ENCODE measurements at regions not wholly inside any gene's neighbourhood (a gene's known extent, or its start where the extent isn't known, plus 50 kb on each side); places are given as distances from the start of the nearest gene placed in this dataset.

GRCh38 chr5:106610041-106610440, 1060.7 kb downstream of the EFNA5 start:
- no peak overlapping the region for H3K4me2 ChIP-seq (replicated peaks; ENCODE audit: low read depth, low read length, poor library complexity, severe bottlenecking)
- no peaks in the 10 kb centered on the region for H3K9me3 ChIP-seq (ENCODE audit: control extremely low read depth in 1 of 3, control insufficient read depth in 2 of 3, insufficient read depth in 1 of 3, low read length in 2 of 3)
- ATAC-seq (ENCODE audit: low read depth) (no peak), DNase-seq (no peak)
- H3K9ac ChIP-seq (ENCODE audit: low read length) = no peak overlapping the region
- CTCF ChIA-PET = no interaction called here
- Mint-ChIP-seq H3K4me3 (no peak overlapping the region), H3K27ac (no peak overlapping the region), H3K4me1 (no peaks in the 10 kb centered on the region), H3K27me3 (no peaks in the 10 kb centered on the region), H3K9me3 (ENCODE audit: insufficient read depth) (no peaks in the 10 kb centered on the region)
- H3K4me3 ChIP-seq (ENCODE audit: control extremely low read depth in 1 of 5, extremely low read depth in 1 of 5, insufficient read depth in 1 of 5, low read depth in 2 of 5, low read length in 4 of 5) = no peak overlapping the region
- H2AFZ ChIP-seq (ENCODE audit: insufficient read depth, low read depth, low read length, poor library complexity, severe bottlenecking) = no peak overlapping the region
- H3K27me3 ChIP-seq (replicated peaks in 1 of 4; ENCODE audit: control extremely low read depth in 1 of 4, control insufficient read depth in 3 of 4, insufficient read depth in 4 of 4, low read length in 3 of 4) = no peaks in the 10 kb centered on the region
- WGBS (ENCODE audit: insufficient coverage) = no CpG with 5 or more reads among the region's 3 CpGs
- no peaks in the 10 kb centered on the region for H3K4me1 ChIP-seq (ENCODE audit: control insufficient read depth in 2 of 2, insufficient read depth in 2 of 2, low read length in 2 of 2)
- H4K20me1 ChIP-seq (ENCODE audit: control insufficient read depth, insufficient read depth, low read length, poor library complexity, severe bottlenecking) = no peaks in the 10 kb centered on the region
- H3K36me3 ChIP-seq (replicated peaks in 1 of 2; ENCODE audit: control extremely low read depth in 1 of 2, control insufficient read depth in 1 of 2, extremely low read depth in 1 of 2, insufficient read depth in 2 of 2, low read length in 1 of 2) = no peaks in the 10 kb centered on the region
- intact Hi-C loops (cut with micrococcal nuclease) = no loop called here
- H3K27ac ChIP-seq (ENCODE audit: low read length in 2 of 2) = no peak overlapping the region
- no peaks in the 10 kb centered on the region for H3K79me2 ChIP-seq (ENCODE audit: control insufficient read depth, insufficient read depth, low read length)
- TF ChIP-seq CTCF (IDR thresholded peaks at IDR 0.05) (no peak), EZH2 (IDR thresholded peaks at IDR 0.05; ENCODE audit: borderline replicate concordance, insufficient read depth, low read depth, low read length, poor library complexity, severe bottlenecking) (no peak)
- POLR2A ChIA-PET = no interaction called here

- Histone ChIP-seq H3K27me3 (replicated peaks in 1 of 4; ENCODE audit: control extremely low read depth in 1 of 4, control insufficient read depth in 3 of 4, insufficient read depth in 4 of 4, low read length in 3 of 4) (no peaks in the 10 kb centered on the region), H3K79me2 (ENCODE audit: control insufficient read depth, insufficient read depth, low read length) (no peaks in the 10 kb centered on the region), H3K4me3 (ENCODE audit: control extremely low read depth in 1 of 5, extremely low read depth in 1 of 5, insufficient read depth in 1 of 5, low read depth in 2 of 5, low read length in 4 of 5) (no peak overlapping the region), H2AFZ (ENCODE audit: insufficient read depth, low read depth, low read length, poor library complexity, severe bottlenecking) (no peak overlapping the region), H3K9me3 (ENCODE audit: control extremely low read depth in 1 of 3, control insufficient read depth in 2 of 3, insufficient read depth in 1 of 3, low read length in 2 of 3) (peaks cover 0 to 2% (median 0%) of the 10 kb centered on the region in 3 donors), H3K4me1 (ENCODE audit: control insufficient read depth in 2 of 2, insufficient read depth in 2 of 2, low read length in 2 of 2) (no peaks in the 10 kb centered on the region), H3K36me3 (replicated peaks in 1 of 2; ENCODE audit: control extremely low read depth in 1 of 2, control insufficient read depth in 1 of 2, extremely low read depth in 1 of 2, insufficient read depth in 2 of 2, low read length in 1 of 2) (no peaks in the 10 kb centered on the region), H3K9ac (ENCODE audit: low read length) (no peak overlapping the region), H3K27ac (ENCODE audit: low read length in 2 of 2) (no peak overlapping the region), H4K20me1 (ENCODE audit: control insufficient read depth, insufficient read depth, low read length, poor library complexity, severe bottlenecking) (no peaks in the 10 kb centered on the region), H3K4me2 (replicated peaks; ENCODE audit: low read depth, low read length, poor library complexity, severe bottlenecking) (no peak overlapping the region)
- WGBS (ENCODE audit: insufficient coverage) = 87% methylated on average over 5 of the region's 6 CpGs
- ATAC-seq (ENCODE audit: low read depth) = no peak
- H3K27ac Mint-ChIP-seq = no peak overlapping the region
- H3K4me3 Mint-ChIP-seq = no peak overlapping the region
- no peaks in the 10 kb centered on the region for H3K9me3 Mint-ChIP-seq (ENCODE audit: insufficient read depth)
- DNase-seq = no peak
- no peaks in the 10 kb centered on the region for H3K4me1 Mint-ChIP-seq
- intact Hi-C loops (cut with micrococcal nuclease) = no loop called here
- H3K27me3 Mint-ChIP-seq = no peaks in the 10 kb centered on the region
- TF ChIP-seq CTCF (IDR thresholded peaks at IDR 0.05) (no peak), EZH2 (IDR thresholded peaks at IDR 0.05; ENCODE audit: borderline replicate concordance, insufficient read depth, low read depth, low read length, poor library complexity, severe bottlenecking) (no peak)
- ChIA-PET POLR2A (no interaction called here), CTCF (no interaction called here)
Measured at GRCh38 chr5:106601620-106602019, 1069.1 kb downstream of the EFNA5 start.
